Glutamatergic neuron (in vitro differentiated cells): ENCODE measurements at regions not wholly inside any gene's neighbourhood (a gene's known extent, or its start where the extent isn't known, plus 50 kb on each side); places are given as distances from the start of the nearest gene placed in this dataset.
"Not testable (repeated sequence)": the region's sequence is repeated elsewhere in the genome, so short reads cannot be mapped to it uniquely, and the experiment has no call there.

Experiments
- DNase-seq: peaks from one replicate; pipeline ENCODE4 v3.0.0; 2022
- H3K27ac Mint-ChIP-seq: one replicate; pipeline ENCODE4 v1.8.0; 2020; ENCODE audit warnings: mild to moderate bottlenecking, mixed read lengths, inconsistent platforms; ENCODE audit not compliant: unreplicated experiment
- H3K27me3 Mint-ChIP-seq: one replicate; pipeline ENCODE4 v1.8.0; 2020; ENCODE audit warnings: mild to moderate bottlenecking, moderate library complexity, mixed read lengths, inconsistent platforms; ENCODE audit not compliant: unreplicated experiment
- H3K36me3 Mint-ChIP-seq: one replicate; pipeline ENCODE4 v1.8.0; 2020; ENCODE audit warnings: mild to moderate bottlenecking, mixed read lengths, inconsistent platforms; ENCODE audit not compliant: unreplicated experiment
- H3K4me1 Mint-ChIP-seq: one replicate; pipeline ENCODE4 v1.8.0; 2020; ENCODE audit warnings: mild to moderate bottlenecking, low read depth, mixed read lengths, inconsistent platforms; ENCODE audit not compliant: unreplicated experiment
- H3K4me3 Mint-ChIP-seq: one replicate; pipeline ENCODE4 v1.8.0; 2020; ENCODE audit warnings: mild to moderate bottlenecking, mixed read lengths, inconsistent platforms; ENCODE audit not compliant: unreplicated experiment
- H3K9me3 Mint-ChIP-seq: one replicate; pipeline ENCODE4 v1.8.0; 2020; ENCODE audit warnings: mild to moderate bottlenecking, moderate library complexity, mixed read lengths, inconsistent platforms; ENCODE audit not compliant: unreplicated experiment

GRCh38 chr14:105720852-105721601 is 194.6 kb downstream of the TMEM121 start:
- H3K4me3 Mint-ChIP-seq, H3K36me3 Mint-ChIP-seq, H3K9me3 Mint-ChIP-seq, DNase-seq, H3K27me3 Mint-ChIP-seq, H3K4me1 Mint-ChIP-seq, H3K27ac Mint-ChIP-seq: not testable (repeated sequence)

GRCh38 chr14:105721602-105721970 is 195.2 kb downstream of the TMEM121 start:
- not testable (repeated sequence) for H3K36me3 Mint-ChIP-seq, H3K9me3 Mint-ChIP-seq, DNase-seq, H3K27ac Mint-ChIP-seq, H3K4me1 Mint-ChIP-seq, H3K27me3 Mint-ChIP-seq, H3K4me3 Mint-ChIP-seq

- H3K4me3 Mint-ChIP-seq, H3K27ac Mint-ChIP-seq, H3K4me1 Mint-ChIP-seq, H3K9me3 Mint-ChIP-seq, H3K27me3 Mint-ChIP-seq, DNase-seq, H3K36me3 Mint-ChIP-seq: not testable (repeated sequence)
These were observed 195.8 kb downstream of the TMEM121 start for GRCh38 chr14:105721996-105722709.

GRCh38 chr14:105723271-105723670 is 196.9 kb downstream of the TMEM121 start:
- not testable (repeated sequence) for H3K4me3 Mint-ChIP-seq, H3K36me3 Mint-ChIP-seq, DNase-seq, H3K27ac Mint-ChIP-seq, H3K27me3 Mint-ChIP-seq, H3K4me1 Mint-ChIP-seq
- H3K9me3 Mint-ChIP-seq = peaks cover 11% of the 10 kb centered on the region

- not testable (repeated sequence) for H3K4me3 Mint-ChIP-seq, H3K4me1 Mint-ChIP-seq, H3K27ac Mint-ChIP-seq, DNase-seq, H3K36me3 Mint-ChIP-seq, H3K27me3 Mint-ChIP-seq
- H3K9me3 Mint-ChIP-seq = peaks cover 11% of the 10 kb centered on the region
These were observed 197.4 kb downstream of the TMEM121 start for GRCh38 chr14:105723776-105724175.

DNA sequence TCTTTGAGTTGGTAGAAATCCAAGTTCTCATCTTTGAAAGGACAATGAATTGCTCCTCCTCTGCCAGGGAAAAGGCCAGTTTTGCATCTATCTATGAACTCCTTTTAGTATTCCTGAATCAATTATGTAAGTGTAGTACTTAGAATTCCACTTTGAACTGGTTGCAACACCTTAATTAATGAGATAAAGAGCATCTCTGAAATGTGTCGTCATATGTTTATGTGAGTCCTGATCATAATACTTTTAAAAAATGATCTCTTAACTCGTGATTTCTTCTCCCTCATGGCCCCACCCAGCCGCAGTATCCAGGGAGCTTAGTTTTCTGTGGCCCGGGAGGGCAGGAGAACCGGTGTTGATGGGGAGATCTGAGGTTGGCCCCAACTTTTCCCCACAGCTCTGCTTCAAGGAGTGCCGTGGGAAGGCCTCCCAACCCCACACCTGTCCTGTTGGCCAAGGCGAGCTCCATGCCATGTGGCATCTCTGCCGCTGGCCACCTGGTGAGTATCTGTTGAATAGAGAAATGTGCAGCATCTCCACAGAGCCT is 203.5 kb downstream of the TMEM121 start:
- not testable (repeated sequence) for H3K4me1 Mint-ChIP-seq, H3K27ac Mint-ChIP-seq, DNase-seq, H3K4me3 Mint-ChIP-seq
- peaks cover 14% of the 10 kb centered on the region for H3K27me3 Mint-ChIP-seq
- H3K36me3 Mint-ChIP-seq = peaks cover 17% of the 10 kb centered on the region
- peaks cover 29% of the 10 kb centered on the region for H3K9me3 Mint-ChIP-seq

DNA sequence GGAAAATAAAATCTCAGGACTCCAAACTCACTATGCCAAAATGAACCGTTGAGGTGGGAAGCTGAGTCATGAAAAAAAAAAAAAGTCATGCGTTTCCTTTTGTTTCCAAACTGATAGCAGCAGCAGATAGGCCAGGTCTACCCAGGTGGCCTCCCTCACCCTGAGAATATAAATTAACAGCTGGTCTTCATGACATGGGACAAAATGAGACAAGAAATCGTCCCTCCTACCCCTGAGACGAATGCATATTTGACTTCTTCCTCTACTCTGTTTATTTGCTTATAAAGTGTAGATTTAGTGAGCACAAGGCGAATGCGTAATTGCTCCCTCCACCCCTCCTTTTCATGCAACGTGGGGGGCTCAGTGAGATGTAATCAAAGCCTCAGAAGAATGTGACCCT is 204.3 kb downstream of the TMEM121 start:
- peaks cover 29% of the 10 kb centered on the region for H3K9me3 Mint-ChIP-seq
- not testable (repeated sequence) for H3K4me3 Mint-ChIP-seq, H3K27ac Mint-ChIP-seq, DNase-seq, H3K4me1 Mint-ChIP-seq
- peaks cover 14% of the 10 kb centered on the region for H3K27me3 Mint-ChIP-seq
- peaks cover 17% of the 10 kb centered on the region for H3K36me3 Mint-ChIP-seq

DNA sequence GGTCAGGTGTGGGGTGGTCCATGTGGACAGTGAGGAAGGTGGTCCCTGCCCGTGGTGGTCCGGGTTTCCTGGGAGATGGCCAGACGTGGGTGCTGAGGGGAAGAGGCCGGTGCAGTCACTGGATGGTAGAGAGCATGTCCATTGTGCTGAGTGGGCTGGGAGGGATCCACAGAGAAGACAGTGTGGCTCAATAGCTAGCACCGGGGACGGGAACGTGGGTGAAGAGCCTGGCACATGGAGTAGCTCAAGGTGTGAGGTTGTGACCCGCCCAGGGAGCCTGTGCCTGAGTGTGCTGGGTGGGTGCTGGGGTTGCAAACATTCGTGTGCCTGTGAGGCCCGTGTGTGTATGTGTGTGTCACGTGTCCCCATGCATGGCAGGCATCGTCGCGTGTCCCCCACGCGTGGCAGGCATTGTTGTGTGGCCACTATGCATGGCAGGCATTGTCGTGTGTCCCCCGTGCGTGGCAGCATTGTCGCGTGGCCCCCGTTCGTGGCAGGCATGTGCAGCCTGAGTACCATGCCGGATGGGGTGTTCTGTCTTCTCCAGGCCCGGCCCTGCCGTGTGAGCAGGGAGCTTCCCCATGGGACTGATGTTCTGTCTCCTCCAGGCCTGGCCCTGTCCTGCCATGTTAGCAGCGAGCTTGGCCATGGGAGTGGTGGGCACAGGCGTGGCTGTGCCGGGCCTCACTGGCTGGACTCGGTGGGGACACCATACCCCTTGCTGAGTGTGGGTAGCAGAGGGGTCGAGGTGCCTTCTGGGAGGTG is 205.0 kb downstream of the TMEM121 start:
- H3K4me3 Mint-ChIP-seq, H3K27ac Mint-ChIP-seq, DNase-seq, H3K4me1 Mint-ChIP-seq: not testable (repeated sequence)
- H3K27me3 Mint-ChIP-seq = peaks cover 14% of the 10 kb centered on the region
- H3K9me3 Mint-ChIP-seq = peaks cover 29% of the 10 kb centered on the region
- H3K36me3 Mint-ChIP-seq = peaks cover 17% of the 10 kb centered on the region
